ENCODE measurements at regions not wholly inside any gene's neighbourhood (a gene's known extent, or its start where the extent isn't known, plus 50 kb on each side); places are given as distances from the start of the nearest gene placed in this dataset.

DNA sequence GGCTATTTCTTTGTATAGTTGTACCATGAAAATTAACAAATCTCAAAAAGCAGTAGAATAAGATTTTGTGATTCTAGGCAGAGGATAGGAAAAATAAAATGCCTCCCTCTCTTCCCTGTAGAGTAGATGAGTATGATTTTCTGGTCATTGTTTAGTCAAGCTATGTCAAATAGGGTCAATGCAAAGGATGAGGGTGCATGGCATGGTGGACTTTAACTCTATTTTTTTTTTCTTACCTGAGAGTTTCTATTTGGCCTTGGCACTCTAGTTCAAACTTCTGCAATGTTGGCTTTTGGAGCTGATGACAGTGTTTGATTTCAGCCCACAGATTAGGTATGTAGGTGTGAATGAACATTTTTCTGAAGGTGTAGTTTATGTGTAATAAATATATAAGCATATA is 224.5 kb downstream of the TRIB2 start:
- TF ChIP-seq POLR2AphosphoS5 (IDR thresholded peaks at IDR 0.05; ENCODE audit: low read depth, low read length) (no peak), CTCF (IDR thresholded peaks at IDR 0.05) (no peak), REST (IDR thresholded peaks at IDR 0.05; ENCODE audit: insufficient read depth in 1 of 2, low read depth in 2 of 2, low read length in 1 of 2) (no peak), TCF7L2 (IDR thresholded peaks at IDR 0.05; ENCODE audit: low read depth, low read length) (no peak), SIN3A (IDR thresholded peaks at IDR 0.05; ENCODE audit: borderline replicate concordance, insufficient read depth, low read depth, low read length) (no peak)

Data from Panc1 (cell line).